Keratinocyte (primary cell): ENCODE measurements at regions not wholly inside any gene's neighbourhood (a gene's known extent, or its start where the extent isn't known, plus 50 kb on each side); places are given as distances from the start of the nearest gene placed in this dataset.

ENCODE experiments used
- DNase-seq: peaks from one replicate; pipeline ENCODE4 v3.0.0-alpha.2; 2011; ENCODE audit warnings: low read depth, missing footprints, low spot score
- FAIRE-seq: peaks from 2 replicates; lab custom pipeline; 2011; peaks lifted over from hg19 to GRCh38; lab: Jason Lieb, UNC
- H2AFZ ChIP-seq: 2 replicates; pipeline ENCODE4 v1.6.0; 2012; ENCODE audit warnings: low read length, control low read depth, inconsistent platforms; ENCODE audit not compliant: control insufficient read depth
- H3K27ac ChIP-seq: 2 replicates; pipeline ENCODE4 v1.5.1; 2011; ENCODE audit warnings: low read length; ENCODE audit not compliant: control insufficient read depth, insufficient read depth
- H3K27me3 ChIP-seq: 3 replicates; pipeline ENCODE4 v1.6.0; 2011; ENCODE audit warnings: low read length; ENCODE audit not compliant: control insufficient read depth, insufficient read depth; ENCODE audit errors: extremely low read depth
- H3K36me3 ChIP-seq, 2 experiments: 2 replicates in 1 of 2; 3 replicates in 1 of 2; pipeline ENCODE4 v1.5.1; 2011; ENCODE audit warnings: low read length in 2 of 2, mild to moderate bottlenecking in 1 of 2; ENCODE audit not compliant: control insufficient read depth in 2 of 2, insufficient read depth in 2 of 2; ENCODE audit errors: extremely low read depth in 1 of 2
- H3K4me1 ChIP-seq: 3 replicates; pipeline ENCODE4 v1.5.1; 2011; ENCODE audit warnings: low read length; ENCODE audit not compliant: control insufficient read depth, insufficient read depth; ENCODE audit errors: extremely low read depth
- H3K4me2 ChIP-seq: 3 replicates; pipeline ENCODE4 v1.6.0; 2011; ENCODE audit warnings: low read depth, low read length; ENCODE audit not compliant: control insufficient read depth, insufficient read depth; ENCODE audit errors: extremely low read depth
- H3K4me3 ChIP-seq, 3 experiments: fragments of 200-600 bp in 1 of 3; sonication (generic) in 1 of 3; 2 replicates in 2 of 3; 3 replicates in 1 of 3; pipeline ENCODE4 v1.5.1; 2011 to 2016; ENCODE audit warnings: low read length in 3 of 3, mild to moderate bottlenecking in 3 of 3, control low read depth in 2 of 3, inconsistent platforms in 1 of 3, low read depth in 1 of 3, mixed read lengths in 1 of 3, mixed run types in 1 of 3, moderate library complexity in 1 of 3; ENCODE audit not compliant: control insufficient read depth in 2 of 3, insufficient read depth in 2 of 3; ENCODE audit errors: extremely low read depth in 1 of 3
- H3K79me2 ChIP-seq: 2 replicates; pipeline ENCODE4 v1.6.0; 2012; ENCODE audit warnings: low read length; ENCODE audit not compliant: control insufficient read depth, insufficient read depth
- H3K9ac ChIP-seq: 3 replicates; pipeline ENCODE4 v1.6.0; 2011; ENCODE audit warnings: low read length; ENCODE audit not compliant: control insufficient read depth, insufficient read depth; ENCODE audit errors: extremely low read depth
- H3K9me1 ChIP-seq: 3 replicates; pipeline ENCODE4 v1.6.0; 2011; ENCODE audit warnings: low read length; ENCODE audit not compliant: control insufficient read depth, insufficient read depth; ENCODE audit errors: extremely low read depth
- H3K9me3 ChIP-seq: 2 replicates; pipeline ENCODE4 v1.5.1; 2012; ENCODE audit warnings: low read depth, low read length; ENCODE audit not compliant: control insufficient read depth
- H4K20me1 ChIP-seq: 3 replicates; pipeline ENCODE4 v1.6.0; 2011; ENCODE audit warnings: low read length; ENCODE audit not compliant: control insufficient read depth, insufficient read depth; ENCODE audit errors: extremely low read depth
- CTCF ChIP-seq, 3 experiments: IDR thresholded peaks in 1 of 3; conservative IDR thresholded peaks in 1 of 3; optimal IDR thresholded peaks in 1 of 3; 2 replicates in 2 of 3; 3 replicates in 1 of 3; pipeline versions ENCODE3 to v1.5.1; 2011; ENCODE audit warnings: low read length in 3 of 3, mild to moderate bottlenecking in 3 of 3, moderate library complexity in 2 of 3, control low read depth in 1 of 3, inconsistent platforms in 1 of 3; ENCODE audit not compliant: insufficient read depth in 2 of 3; ENCODE audit errors: extremely low read depth in 1 of 3
- EZH2 ChIP-seq: IDR thresholded peaks from one replicate; pipeline ENCODE4 v1.6.1; 2012; ENCODE audit warnings: inconsistent platforms, mild to moderate bottlenecking, low read length, moderate library complexity
- dilution Hi-C: fragments of 300-500 bp; cut with MboI; formaldehyde crosslinking; loops from one replicate; pipeline ENCODE4 v1.7.0; 2020; ENCODE audit warnings: low sequenced_read_pairs; ENCODE audit not compliant: extremely low pct_ligation_motif_present

- Histone ChIP-seq H3K9me3 (no peaks in the 10 kb centered on the region), H3K36me3 (no peaks in the 10 kb centered on the region), H3K4me2 (no peak overlapping the region), H3K27ac (no peak overlapping the region), H2AFZ (no peak overlapping the region), H3K27me3 (no peaks in the 10 kb centered on the region), H3K9ac (no peak overlapping the region), H3K79me2 (no peaks in the 10 kb centered on the region), H3K4me3 (no peak overlapping the region), H3K4me1 (no peaks in the 10 kb centered on the region), H3K9me1 (no peaks in the 10 kb centered on the region), H4K20me1 (no peaks in the 10 kb centered on the region)
- no peak for FAIRE-seq
- TF ChIP-seq EZH2 (no peak), CTCF (optimal IDR thresholded peaks at IDR 0.05 in 1 of 3, IDR thresholded peaks at IDR 0.05 in 1 of 3, conservative IDR thresholded peaks at IDR 0.05 in 1 of 3; ENCODE audit: extremely low read depth in 1 of 3, insufficient read depth in 2 of 3, low read length in 3 of 3) (no peak)
- dilution Hi-C loops = no loop called here
- DNase-seq = no peak
These were observed 564.8 kb upstream of the CDH4 start for GRCh38 chr20:60687213-60687612.

DNA sequence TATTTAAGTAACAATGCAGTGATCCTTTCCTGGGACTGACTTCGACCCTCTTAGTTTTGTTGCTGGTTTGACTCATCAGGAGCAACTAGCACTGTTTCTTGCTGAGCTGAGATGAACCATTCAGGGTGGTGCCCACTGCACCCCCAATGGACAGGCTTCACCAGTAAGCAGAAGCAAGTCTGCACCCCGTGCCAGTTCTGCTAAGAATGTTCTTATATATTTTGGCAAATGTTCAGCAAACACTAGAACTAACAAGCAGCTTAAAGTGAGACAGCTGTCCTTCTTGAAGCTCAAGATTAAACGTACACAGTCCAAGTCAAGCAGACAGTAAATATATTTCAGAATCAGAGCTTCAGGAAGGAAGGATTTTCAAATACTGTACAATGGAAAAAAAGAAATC lies 561.3 kb upstream of the CDH4 start:
- dilution Hi-C loops = no loop called here
- H3K9ac ChIP-seq = no peak overlapping the region
- no peak for TF ChIP-seq CTCF (optimal IDR thresholded peaks at IDR 0.05 in 1 of 3, IDR thresholded peaks at IDR 0.05 in 1 of 3, conservative IDR thresholded peaks at IDR 0.05 in 1 of 3; ENCODE audit: extremely low read depth in 1 of 3, insufficient read depth in 2 of 3, low read length in 3 of 3)
- TF ChIP-seq EZH2 = no peak
- H3K27me3 ChIP-seq = no peaks in the 10 kb centered on the region
- no peak for FAIRE-seq
- no peak overlapping the region for H3K4me2 ChIP-seq
- no peak overlapping the region for H3K4me3 ChIP-seq
- DNase-seq = no peak
- no peaks in the 10 kb centered on the region for H3K9me3 ChIP-seq
- H2AFZ ChIP-seq = no peak overlapping the region
- H3K9me1 ChIP-seq = no peaks in the 10 kb centered on the region
- H3K27ac ChIP-seq = no peak overlapping the region
- peaks cover 6% of the 10 kb centered on the region for H3K4me1 ChIP-seq
- no peaks in the 10 kb centered on the region for H3K79me2 ChIP-seq
- no peaks in the 10 kb centered on the region for H3K36me3 ChIP-seq
- no peaks in the 10 kb centered on the region for H4K20me1 ChIP-seq
